ENCODE measurements at regions not wholly inside any gene's neighbourhood (a gene's known extent, or its start where the extent isn't known, plus 50 kb on each side); places are given as distances from the start of the nearest gene placed in this dataset.

GRCh38 chr7:22654831-22655230 is 72.2 kb upstream of the IL6 start:
- CTCF ChIA-PET (ENCODE audit: partially characterized antibody), result interaction anchor here (1.0 to 1.6 kb wide), 4 partner anchors 17 to 128 kb away, joined by 3 to 6 read pairs (median 4); no protein-coding TSS in a partner anchor
- WGBS, 2 experiments (ENCODE audit: extremely low coverage in 1 of 2, insufficient coverage in 1 of 2, insufficient read length in 1 of 2, insufficient replicate concordance in 2 of 2, low coverage in 1 of 2, low lambda C conversion rate in 2 of 2, missing lambda C conversion rate in 1 of 2), result 83% methylated on average over 1 of the region's 1 CpG; no CpG with 5 or more reads in 1 of the 2 experiments
- no peak for FAIRE-seq

More at GRCh38 chr7:22654831-22655230, 72.2 kb upstream of the IL6 start:
- no peak overlapping the region for H2BK12ac ChIP-seq (ENCODE audit: low read depth, low read length)
- no peak for TF ChIP-seq EGR1 (IDR thresholded peaks at IDR 0.05; ENCODE audit: borderline replicate concordance, low read depth, low read length)
- TF ChIP-seq E2F6 (IDR thresholded peaks at IDR 0.05), result no peak
- TF ChIP-seq JUND (IDR thresholded peaks at IDR 0.05; ENCODE audit: low read length), result no peak
- no peak for TF ChIP-seq SIX5 (IDR thresholded peaks at IDR 0.05; ENCODE audit: low read depth, low read length)
- no peak for TF ChIP-seq CBX8 (IDR thresholded peaks at IDR 0.05; ENCODE audit: borderline replicate concordance, low read depth, low read length)
- no peak for TF ChIP-seq CTBP2 (IDR thresholded peaks at IDR 0.05; ENCODE audit: borderline replicate concordance, insufficient read depth, insufficient read length, low read length)
- TF ChIP-seq USF2 (IDR thresholded peaks at IDR 0.05; ENCODE audit: low read length), result no peak
- no peak for TF ChIP-seq MAFK (IDR thresholded peaks at IDR 0.05; ENCODE audit: low read depth, low read length)
- no peak for TF ChIP-seq SRF (IDR thresholded peaks at IDR 0.05; ENCODE audit: low read depth, low read length)
- TF ChIP-seq SUZ12 (IDR thresholded peaks at IDR 0.05; ENCODE audit: low read length), result no peak
- no peak for TF ChIP-seq TAF1 (IDR thresholded peaks at IDR 0.05; ENCODE audit: low read depth, low read length)
- no peaks in the 10 kb centered on the region for H3K27me3 ChIP-seq (replicated peaks in 1 of 4; ENCODE audit: control insufficient read depth in 3 of 4, extremely low read depth in 1 of 4, insufficient read depth in 3 of 4, low read length in 3 of 4)
- H2BK15ac ChIP-seq (ENCODE audit: low read length), result no peak overlapping the region
- H3K56ac ChIP-seq (replicated peaks; ENCODE audit: insufficient read length, low read depth, low read length), result no peak overlapping the region
- H3K23me2 ChIP-seq (ENCODE audit: low read depth, low read length), result no peaks in the 10 kb centered on the region
- H3K23ac ChIP-seq (ENCODE audit: insufficient read length), result no peak overlapping the region
- H2AFZ ChIP-seq (ENCODE audit: low read length), result no peak overlapping the region
- H3K18ac ChIP-seq (ENCODE audit: extremely low read depth, low read length), result no peak overlapping the region
- no peak overlapping the region for H2BK5ac ChIP-seq (ENCODE audit: low read depth, low read length)
- no peak overlapping the region for H4K5ac ChIP-seq (ENCODE audit: insufficient read length, low read depth, low read length)
- H4K20me1 ChIP-seq (replicated peaks in 1 of 2; ENCODE audit: control insufficient read depth in 1 of 2, insufficient read depth in 2 of 2, low read length in 2 of 2), result no peaks in the 10 kb centered on the region
- no peaks in the 10 kb centered on the region for H3K79me1 ChIP-seq (ENCODE audit: low read depth, low read length)
- no peak overlapping the region for H4K8ac ChIP-seq (ENCODE audit: extremely low read depth, insufficient read depth, low read length)
- DNase-seq (ENCODE audit: low read depth in 1 of 2, low spot score in 2 of 2), result no peak
- no peaks in the 10 kb centered on the region for H3K9me3 ChIP-seq (ENCODE audit: insufficient read depth in 2 of 2, low read depth in 1 of 2, low read length in 1 of 2)
- no peaks in the 10 kb centered on the region for H3K79me2 ChIP-seq (ENCODE audit: control insufficient read depth in 1 of 2, insufficient read depth in 2 of 2, low read length in 2 of 2)
- H3K4me2 ChIP-seq (ENCODE audit: insufficient read depth in 1 of 2, low read depth in 2 of 2, low read length in 2 of 2), result no peak overlapping the region
- no peak overlapping the region for H2BK20ac ChIP-seq (ENCODE audit: low read length)
- H3K4me3 ChIP-seq (ENCODE audit: extremely low read depth in 1 of 4, insufficient read depth in 2 of 4, low read depth in 3 of 4, low read length in 4 of 4), result no peak overlapping the region
- no peak overlapping the region for H2BK120ac ChIP-seq (replicated peaks; ENCODE audit: low read depth, low read length)
- H2AK5ac ChIP-seq (ENCODE audit: low read depth, low read length), result no peak overlapping the region
- no peak overlapping the region for H3K14ac ChIP-seq (ENCODE audit: insufficient read length)
- H3K4ac ChIP-seq (replicated peaks; ENCODE audit: insufficient read length, low read depth, low read length), result no peak overlapping the region
- H3K4me1 ChIP-seq (replicated peaks in 1 of 4; ENCODE audit: control insufficient read depth in 3 of 4, insufficient read depth in 4 of 4, low read length in 3 of 4), result peaks cover 0 to 3% (median 0%) of the 10 kb centered on the region in 4 experiments; a peak in 1 of 7 replicates
- no peak overlapping the region for H3K9ac ChIP-seq (replicated peaks in 1 of 4; ENCODE audit: extremely low read depth in 1 of 4, low read depth in 3 of 4, low read length in 3 of 4)
- H3K36me3 ChIP-seq (ENCODE audit: control insufficient read depth in 2 of 4, insufficient read depth in 4 of 4, low read length in 3 of 4), result no peaks in the 10 kb centered on the region
- POLR2A ChIA-PET (ENCODE audit: partially characterized antibody), result no interaction called here
- no peak overlapping the region for H3K27ac ChIP-seq (ENCODE audit: low read depth, low read length)
- no peak overlapping the region for H4K91ac ChIP-seq (replicated peaks; ENCODE audit: insufficient read length, low read length)
